A673 (cell line): ENCODE measurements at regions not wholly inside any gene's neighbourhood (a gene's known extent, or its start where the extent isn't known, plus 50 kb on each side); places are given as distances from the start of the nearest gene placed in this dataset.

Experiments
- BruUV-seq: library from RNA; stranded (reverse); fragments of 400-500 nt; replicated peaks from 2 replicates; lab custom pipeline; 2021; lab: Mats Ljungman, UMichigan
- CTCF ChIA-PET: fragments of 300-600 bp; sonication (Branson Sonifier 250); formaldehyde crosslinking; loops from one replicate; lab custom pipeline; 2022; ENCODE audit warnings: antibody characterized with exemption; lab: Charles Lee
- POLR2A ChIA-PET: fragments of 300-600 bp; sonication (Branson Sonifier 250); formaldehyde crosslinking; loops from one replicate; lab custom pipeline; 2022; ENCODE audit warnings: antibody characterized with exemption; ENCODE audit not compliant: low non-redundant PET; lab: Charles Lee
- DNase-seq: peaks from one replicate; pipeline ENCODE4 v3.0.0-alpha.2; 2015; ENCODE audit warnings: low spot score
- H3K27ac ChIP-seq: fragments of 200-600 bp; sonication (generic); 2 replicates; pipeline ENCODE4 v1.5.1; 2016; ENCODE audit warnings: mixed run types, low read depth, mild to moderate bottlenecking, mixed read lengths, antibody characterized with exemption, low read length; ENCODE audit not compliant: poor library complexity, severe bottlenecking
- H3K27me3 ChIP-seq: fragments of 200-600 bp; sonication (generic); replicated peaks from 2 replicates; pipeline ENCODE4 v1.6.1; 2017; ENCODE audit warnings: mixed run types, low read depth, mild to moderate bottlenecking, mixed read lengths, antibody characterized with exemption, low read length; ENCODE audit not compliant: insufficient read depth, poor library complexity
- H3K36me3 ChIP-seq: fragments of 200-600 bp; sonication (generic); 2 replicates; pipeline ENCODE4 v1.6.1; 2016; ENCODE audit warnings: mixed run types, mild to moderate bottlenecking, mixed read lengths, antibody characterized with exemption, low read length; ENCODE audit not compliant: insufficient read depth, poor library complexity, severe bottlenecking
- H3K4me1 ChIP-seq: fragments of 200-600 bp; sonication (generic); 2 replicates; pipeline ENCODE4 v1.6.1; 2017; ENCODE audit warnings: mixed run types, mild to moderate bottlenecking, mixed read lengths, antibody characterized with exemption, low read length; ENCODE audit not compliant: insufficient read depth, poor library complexity, severe bottlenecking
- H3K4me3 ChIP-seq: fragments of 200-600 bp; sonication (generic); 2 replicates; pipeline ENCODE4 v1.5.1; 2016; ENCODE audit warnings: low read depth, mixed run types, mild to moderate bottlenecking, mixed read lengths, low read length; ENCODE audit not compliant: poor library complexity, severe bottlenecking
- H3K9me3 ChIP-seq: fragments of 200-600 bp; sonication (generic); 2 replicates; pipeline ENCODE4 v1.6.1; 2016; ENCODE audit warnings: mixed run types, low read depth, mild to moderate bottlenecking, mixed read lengths, antibody characterized with exemption, low read length; ENCODE audit not compliant: poor library complexity, severe bottlenecking
- CTCF ChIP-seq: fragments of 300-800, 200-600 bp; sonication (generic); conservative IDR thresholded peaks from 2 replicates; pipeline ENCODE4 v1.5.1; 2017; ENCODE audit warnings: low read depth, mild to moderate bottlenecking, antibody characterized with exemption, low read length, moderate library complexity, mixed read lengths
- EZH2 ChIP-seq: fragments of 200-600 bp; sonication (generic); IDR thresholded peaks from 2 replicates; pipeline ENCODE4 v1.6.1; 2017; ENCODE audit warnings: borderline replicate concordance, low read depth, mild to moderate bottlenecking, mixed read lengths, antibody characterized with exemption, low read length; ENCODE audit not compliant: poor library complexity, severe bottlenecking
- intact Hi-C: fragments of 100-400 bp; cut with micrococcal nuclease; formaldehyde crosslinking; loops from one replicate; pipeline ENCODE4 v1.10.0; 2022; ENCODE audit not compliant: unreplicated experiment

GRCh38 chr13:106108346-106108745, 427.1 kb downstream of the EFNB2 start:
- intact Hi-C loops, result no loop called here
- TF ChIP-seq EZH2, result no peak
- TF ChIP-seq CTCF, result no peak
- CTCF ChIA-PET, result no interaction called here

DNA sequence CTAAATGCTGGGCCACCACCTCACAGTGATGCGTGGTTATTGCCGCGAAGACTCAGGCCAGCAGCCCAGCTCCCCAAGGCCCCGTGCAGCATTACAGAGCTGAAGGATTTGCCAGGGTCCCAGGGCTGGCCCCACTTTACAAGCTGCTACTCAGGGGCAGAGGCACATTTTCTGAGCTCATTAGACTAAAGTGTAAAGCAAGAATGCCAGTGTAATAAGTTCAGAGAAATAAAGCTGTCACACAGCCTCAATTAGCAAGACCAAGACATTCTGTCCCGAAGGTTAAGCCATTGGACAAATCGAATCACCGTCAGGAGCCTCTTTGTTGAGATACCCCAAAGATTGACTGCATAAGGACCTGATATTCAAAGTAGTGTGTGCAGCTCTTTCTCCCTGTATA, 428.4 kb downstream of the EFNB2 start:
- CTCF ChIA-PET, result no interaction called here

More at GRCh38 chr13:106108346-106108745, 427.1 kb downstream of the EFNB2 start:
- Histone ChIP-seq H3K36me3 (no peaks in the 10 kb centered on the region), H3K27me3 (no peaks in the 10 kb centered on the region), H3K9me3 (no peaks in the 10 kb centered on the region), H3K4me1 (no peaks in the 10 kb centered on the region), H3K4me3 (no peak overlapping the region), H3K27ac (no peak overlapping the region)
- POLR2A ChIA-PET, result no interaction called here
- no peak for DNase-seq
- no TSS peak for BruUV-seq

DNA sequence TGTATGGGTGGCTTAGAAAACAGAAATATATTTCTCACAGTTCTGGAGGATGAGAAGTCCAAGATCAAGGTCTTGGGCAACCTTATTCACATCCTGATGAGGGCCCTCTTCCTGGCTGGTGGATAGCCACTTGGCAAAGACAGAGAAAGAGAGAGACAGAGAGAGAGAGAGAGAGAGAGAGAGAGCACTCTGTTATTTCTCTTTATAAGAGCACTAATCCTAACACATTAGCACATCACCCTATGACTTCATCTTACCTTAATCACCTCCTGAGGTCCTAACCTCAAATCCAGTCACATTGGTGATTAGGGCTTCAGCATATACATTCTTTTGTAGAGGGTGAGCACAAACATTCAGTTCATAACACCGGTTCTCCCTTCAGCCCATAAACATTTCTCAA, 430.3 kb downstream of the EFNB2 start:
- CTCF ChIA-PET, result no interaction called here

More for the DNA sequence above, 428.4 kb downstream of the EFNB2 start:
- Histone ChIP-seq H3K27ac (no peak overlapping the region), H3K4me3 (no peak overlapping the region), H3K4me1 (no peaks in the 10 kb centered on the region), H3K27me3 (no peaks in the 10 kb centered on the region), H3K36me3 (no peaks in the 10 kb centered on the region), H3K9me3 (no peaks in the 10 kb centered on the region)
- no TSS peak for BruUV-seq
- POLR2A ChIA-PET, result no interaction called here
- DNase-seq, result no peak
- intact Hi-C loops, result no loop called here
- TF ChIP-seq EZH2 (no peak), CTCF (no peak)

More for the DNA sequence above, 430.3 kb downstream of the EFNB2 start:
- Histone ChIP-seq H3K36me3 (no peaks in the 10 kb centered on the region), H3K27ac (no peak overlapping the region), H3K27me3 (no peaks in the 10 kb centered on the region), H3K4me1 (no peaks in the 10 kb centered on the region), H3K4me3 (no peak overlapping the region), H3K9me3 (no peaks in the 10 kb centered on the region)
- no TSS peak for BruUV-seq
- TF ChIP-seq EZH2 (no peak), CTCF (no peak)
- intact Hi-C loops, result no loop called here
- POLR2A ChIA-PET, result no interaction called here
- DNase-seq, result no peak
